GM21447 (cell line): ENCODE measurements at regions not wholly inside any gene's neighbourhood (a gene's known extent, or its start where the extent isn't known, plus 50 kb on each side); places are given as distances from the start of the nearest gene placed in this dataset.
"Not testable (repeated sequence)": the region's sequence is repeated elsewhere in the genome, so short reads cannot be mapped to it uniquely, and the experiment has no call there.

Experiments used
- ATAC-seq: cut with Tn5 transposase; IDR thresholded peaks from one replicate; pipeline ENCODE4 v1.9.1; 2021; ENCODE audit not compliant: unreplicated experiment

- no peak for ATAC-seq
These were observed 502.3 kb upstream of the IMPG1 start for GRCh38 chr6:76574746-76575145.

GRCh38 chr6:76565932-76566331, 493.5 kb upstream of the IMPG1 start:
- ATAC-seq, result no peak

- not testable (repeated sequence) for ATAC-seq
These were observed 489.9 kb upstream of the IMPG1 start for GRCh38 chr6:76562371-76562770.

GRCh38 chr6:76560851-76561755, 488.6 kb upstream of the IMPG1 start:
- not testable (repeated sequence) for ATAC-seq

- no peak for ATAC-seq
These were observed 480.8 kb upstream of the IMPG1 start for GRCh38 chr6:76553256-76553655.

GRCh38 chr6:76552268-76552667, 479.8 kb upstream of the IMPG1 start:
- no peak for ATAC-seq

GRCh38 chr6:76533661-76534060, 461.2 kb upstream of the IMPG1 start:
- ATAC-seq, result no peak

GRCh38 chr6:76532647-76533046, 460.2 kb upstream of the IMPG1 start:
- ATAC-seq, result no peak

- ATAC-seq, result no peak
These were observed 446.0 kb upstream of the IMPG1 start for GRCh38 chr6:76518443-76518842.

- ATAC-seq, result no peak
These were observed 444.5 kb upstream of the IMPG1 start for GRCh38 chr6:76516924-76517323.

- ATAC-seq, result no peak
These were observed 438.0 kb upstream of the IMPG1 start for GRCh38 chr6:76510489-76510888.

GRCh38 chr6:76509397-76509796, 436.9 kb upstream of the IMPG1 start:
- ATAC-seq, result no peak

GRCh38 chr6:76506808-76507207, 434.3 kb upstream of the IMPG1 start:
- no peak for ATAC-seq

- no peak for ATAC-seq
These were observed 423.4 kb upstream of the IMPG1 start for GRCh38 chr6:76495909-76496308.

- ATAC-seq, result not testable (repeated sequence)
These were observed 418.9 kb upstream of the IMPG1 start for GRCh38 chr6:76491376-76491775.

GRCh38 chr6:76490456-76490855, 418.0 kb upstream of the IMPG1 start:
- ATAC-seq, result no peak

GRCh38 chr6:76481101-76481500, 408.6 kb upstream of the IMPG1 start:
- ATAC-seq, result no peak

GRCh38 chr6:76472858-76473257, 400.4 kb upstream of the IMPG1 start:
- no peak for ATAC-seq

- ATAC-seq, result no peak
These were observed 393.8 kb upstream of the IMPG1 start for GRCh38 chr6:76466286-76466685.

GRCh38 chr6:76465410-76465809, 392.9 kb upstream of the IMPG1 start:
- ATAC-seq, result no peak

GRCh38 chr6:76453270-76453669, 380.8 kb upstream of the IMPG1 start:
- no peak for ATAC-seq

GRCh38 chr6:76451926-76452709, 379.7 kb upstream of the IMPG1 start:
- no peak for ATAC-seq
